ENCODE measurements at regions not wholly inside any gene's neighbourhood (a gene's known extent, or its start where the extent isn't known, plus 50 kb on each side); places are given as distances from the start of the nearest gene placed in this dataset.

GRCh38 chr9:99485459-99485858 lies 263.4 kb downstream of the SEC61B start:
- no peak overlapping the region for H3K4me3 ChIP-seq
- TF ChIP-seq CTCF (IDR thresholded peaks at IDR 0.05) (no peak), EP300 (IDR thresholded peaks at IDR 0.05) (no peak), POLR2A (IDR thresholded peaks at IDR 0.05) (no peak), POLR2AphosphoS5 (IDR thresholded peaks at IDR 0.05) (no peak)
- H3K36me3 ChIP-seq = no peaks in the 10 kb centered on the region
- WGBS, 2 donors = 66 to 84% methylated on average over 2 of the region's 2 CpGs
- H3K9me3 ChIP-seq = no peaks in the 10 kb centered on the region
- H3K27me3 ChIP-seq = no peaks in the 10 kb centered on the region
- ATAC-seq (ENCODE audit: low FRiP score in 2 of 2) (no peak), DNase-seq (no peak)
- no peaks in the 10 kb centered on the region for H3K4me1 ChIP-seq
- no peak overlapping the region for H3K27ac ChIP-seq

- Histone ChIP-seq H3K27ac (no peak overlapping the region), H3K4me3 (no peak overlapping the region), H3K4me1 (no peaks in the 10 kb centered on the region), H3K9me3 (no peaks in the 10 kb centered on the region), H3K36me3 (no peaks in the 10 kb centered on the region), H3K27me3 (no peaks in the 10 kb centered on the region)
- DNase-seq = no peak
- TF ChIP-seq EP300 (IDR thresholded peaks at IDR 0.05) = no peak
- TF ChIP-seq CTCF (IDR thresholded peaks at IDR 0.05) = no peak
- TF ChIP-seq POLR2AphosphoS5 (IDR thresholded peaks at IDR 0.05) = no peak
- no peak for TF ChIP-seq POLR2A (IDR thresholded peaks at IDR 0.05)
- ATAC-seq (ENCODE audit: low FRiP score in 2 of 2) = no peak
Observed at GRCh38 chr9:99486684-99487083, 264.6 kb downstream of the SEC61B start.

- WGBS, 2 donors = 66% methylated on average over 7 of the region's 7 CpGs
- DNase-seq = no peak
- no peaks in the 10 kb centered on the region for H3K9me3 ChIP-seq
- H3K27ac ChIP-seq = no peak overlapping the region
- ATAC-seq (ENCODE audit: low FRiP score in 2 of 2) = no peak
- H3K36me3 ChIP-seq = no peaks in the 10 kb centered on the region
- H3K4me1 ChIP-seq = no peaks in the 10 kb centered on the region
- no peak for TF ChIP-seq POLR2AphosphoS5 (IDR thresholded peaks at IDR 0.05)
- no peak for TF ChIP-seq EP300 (IDR thresholded peaks at IDR 0.05)
- TF ChIP-seq POLR2A (IDR thresholded peaks at IDR 0.05) = no peak
- TF ChIP-seq CTCF (IDR thresholded peaks at IDR 0.05) = no peak
- no peak overlapping the region for H3K4me3 ChIP-seq
- H3K27me3 ChIP-seq = no peaks in the 10 kb centered on the region
Observed at GRCh38 chr9:99488131-99489059, 266.3 kb downstream of the SEC61B start.

GRCh38 chr9:99489060-99489413 lies 267.0 kb downstream of the SEC61B start:
- Histone ChIP-seq H3K4me3 (no peak overlapping the region), H3K9me3 (no peaks in the 10 kb centered on the region), H3K4me1 (no peaks in the 10 kb centered on the region), H3K36me3 (no peaks in the 10 kb centered on the region), H3K27me3 (no peaks in the 10 kb centered on the region), H3K27ac (no peak overlapping the region)
- TF ChIP-seq CTCF (IDR thresholded peaks at IDR 0.05) = no peak
- no peak for TF ChIP-seq EP300 (IDR thresholded peaks at IDR 0.05)
- no peak for TF ChIP-seq POLR2A (IDR thresholded peaks at IDR 0.05)
- no peak for TF ChIP-seq POLR2AphosphoS5 (IDR thresholded peaks at IDR 0.05)
- ATAC-seq (ENCODE audit: low FRiP score in 2 of 2) (no peak), DNase-seq (no peak)

- Histone ChIP-seq H3K27ac (no peak overlapping the region), H3K36me3 (no peaks in the 10 kb centered on the region), H3K27me3 (no peaks in the 10 kb centered on the region), H3K4me3 (no peak overlapping the region), H3K4me1 (no peaks in the 10 kb centered on the region), H3K9me3 (no peaks in the 10 kb centered on the region)
- no peak for TF ChIP-seq POLR2A (IDR thresholded peaks at IDR 0.05)
- no peak for TF ChIP-seq EP300 (IDR thresholded peaks at IDR 0.05)
- no peak for TF ChIP-seq CTCF (IDR thresholded peaks at IDR 0.05)
- TF ChIP-seq POLR2AphosphoS5 (IDR thresholded peaks at IDR 0.05) = no peak
- ATAC-seq (ENCODE audit: low FRiP score in 2 of 2) = no peak
- DNase-seq = no peak
- WGBS, 2 donors = 48 to 54% methylated on average over 3 of the region's 3 CpGs
Observed at GRCh38 chr9:99490729-99491128, 268.6 kb downstream of the SEC61B start.

Measured in upper lobe of left lung (tissue), 6 donors.